ENCODE measurements at regions not wholly inside any gene's neighbourhood (a gene's known extent, or its start where the extent isn't known, plus 50 kb on each side); places are given as distances from the start of the nearest gene placed in this dataset.

GRCh38 chr3:33989229-33989628 is 190.8 kb downstream of the PDCD6IP start:
- H2AFZ ChIP-seq, result peak overlapping the region; percentile 81
- no peak overlapping the region for H3K27ac ChIP-seq (ENCODE audit: low read depth)
- H3K4me2 ChIP-seq, result no peak overlapping the region
- H3K4me3 ChIP-seq, result no peak overlapping the region
- H3K4me3 Mint-ChIP-seq, result no peak overlapping the region
- TF ChIP-seq STAT1 (IDR thresholded peaks at IDR 0.05; ENCODE audit: unreplicated experiment), result no peak
- TF ChIP-seq ZNF462 (CRISPR knock-in tag; IDR thresholded peaks at IDR 0.05), result no peak
- TF ChIP-seq ZNF331 (CRISPR knock-in tag; IDR thresholded peaks at IDR 0.05; ENCODE audit: low read depth), result no peak
- TF ChIP-seq POLR2AphosphoS5 (IDR thresholded peaks at IDR 0.05; ENCODE audit: low read depth), result no peak
- no peak for TF ChIP-seq CTCF (conservative IDR thresholded peaks at IDR 0.05; ENCODE audit: low read depth in 2 of 2)
- no peak for TF ChIP-seq NANOG (IDR thresholded peaks at IDR 0.05; ENCODE audit: borderline replicate concordance)
- TF ChIP-seq JUNB (IDR thresholded peaks at IDR 0.05; ENCODE audit: unreplicated experiment), result no peak
- TF ChIP-seq EZH2 (IDR thresholded peaks at IDR 0.05; ENCODE audit: low read depth, unreplicated experiment), result no peak
- TF ChIP-seq ETS1 (IDR thresholded peaks at IDR 0.05), result no peak
- TF ChIP-seq ZNF114 (CRISPR knock-in tag; IDR thresholded peaks at IDR 0.05), result no peak
- no peak for TF ChIP-seq EZH2phosphoT487 (IDR thresholded peaks at IDR 0.05; ENCODE audit: unreplicated experiment)
- TF ChIP-seq CREB1 (CRISPR knock-in tag; IDR thresholded peaks at IDR 0.05; ENCODE audit: low read depth), result no peak
- TF ChIP-seq REST (IDR thresholded peaks at IDR 0.05; ENCODE audit: unreplicated experiment), result no peak
- H3K9me3 Mint-ChIP-seq, result peaks cover 8% of the 10 kb centered on the region
- no peaks in the 10 kb centered on the region for H3K27me3 Mint-ChIP-seq (ENCODE audit: insufficient read depth, low read depth, poor library complexity)
- H3K27me3 ChIP-seq (ENCODE audit: insufficient read depth), result no peaks in the 10 kb centered on the region
- H3K4me1 Mint-ChIP-seq, result peaks cover 4% of the 10 kb centered on the region
- H3K36me3 Mint-ChIP-seq (ENCODE audit: low read depth), result peaks cover 3% of the 10 kb centered on the region; the same call in 1 of the 3 replicates
- H3K27ac Mint-ChIP-seq, result no peak overlapping the region
- H3K36me3 ChIP-seq (ENCODE audit: insufficient read depth), result no peaks in the 10 kb centered on the region
- peak; percentile 68 for ATAC-seq
- no peaks in the 10 kb centered on the region for H3K4me1 ChIP-seq (ENCODE audit: insufficient read depth)
- no peaks in the 10 kb centered on the region for H3K79me2 ChIP-seq (replicated peaks; ENCODE audit: insufficient read depth)
- 0 out of 2 replicates have a peak, but pooled peaks cover 8% of the 10 kb centered on the region for H3K9me2 ChIP-seq (ENCODE audit: insufficient read depth)
- H4K20me1 ChIP-seq (replicated peaks; ENCODE audit: insufficient read depth), result no peaks in the 10 kb centered on the region
- peak; percentile 31 for DNase-seq (ENCODE audit: low spot score)
- no peaks in the 10 kb centered on the region for H3F3A ChIP-seq (replicated peaks; ENCODE audit: low read depth)

Measured in GM23338 (cell line).